PC-9 (cell line): ENCODE measurements at regions not wholly inside any gene's neighbourhood (a gene's known extent, or its start where the extent isn't known, plus 50 kb on each side); places are given as distances from the start of the nearest gene placed in this dataset.

Experiments
- BruUV-seq: library from RNA; stranded (reverse); fragments of 400-500 nt; replicated peaks from 2 replicates; lab custom pipeline; 2021; lab: Mats Ljungman, UMichigan
- CTCF ChIA-PET: fragments of 300-600 bp; sonication (Branson Sonifier 250); formaldehyde crosslinking; loops from one replicate; lab custom pipeline; 2022; ENCODE audit warnings: antibody characterized with exemption; lab: Charles Lee
- POLR2A ChIA-PET: fragments of 300-600 bp; sonication (Branson Sonifier 250); formaldehyde crosslinking; loops from one replicate; lab custom pipeline; 2022; ENCODE audit warnings: antibody characterized with exemption; ENCODE audit not compliant: unreplicated experiment; lab: Charles Lee
- DNase-seq, 2 experiments: peaks; one replicate each; pipeline versions ENCODE4 v3.0.0 to v3.0.0-alpha.2; 2015 to 2022; ENCODE audit warnings: mixed read lengths in 1 of 2
- H2AFZ ChIP-seq: fragments of 200-600 bp; sonication (generic); 2 replicates; pipeline ENCODE4 v1.8.1; 2017; ENCODE audit warnings: antibody characterized with exemption
- H3F3A ChIP-seq: fragments of 200-600 bp; sonication (generic); 2 replicates; pipeline ENCODE4 v1.8.1; 2017; ENCODE audit warnings: antibody characterized with exemption, mild to moderate bottlenecking, low read depth; ENCODE audit not compliant: insufficient read depth
- H3K27ac ChIP-seq: fragments of 200-600 bp; sonication (generic); 2 replicates; pipeline ENCODE4 v1.6.1; 2016; ENCODE audit warnings: mixed run types
- H3K27me3 ChIP-seq: fragments of 200-600 bp; sonication (generic); 2 replicates; pipeline ENCODE4 v1.6.1; 2016; ENCODE audit warnings: low read depth, mixed run types; ENCODE audit not compliant: insufficient read depth
- H3K36me3 ChIP-seq: fragments of 200-600 bp; sonication (generic); 2 replicates; pipeline ENCODE4 v1.6.1; 2016; ENCODE audit warnings: low read depth, mixed run types
- H3K4me1 ChIP-seq: fragments of 200-600 bp; sonication (generic); replicated peaks from 2 replicates; pipeline ENCODE4 v1.6.1; 2016; ENCODE audit warnings: mixed run types; ENCODE audit not compliant: insufficient read depth
- H3K4me2 ChIP-seq: fragments of 200-600 bp; sonication (generic); 2 replicates; pipeline ENCODE4 v1.6.1; 2017; ENCODE audit warnings: mixed run types
- H3K4me3 ChIP-seq: fragments of 200-600 bp; sonication (generic); 2 replicates; pipeline ENCODE4 v1.6.1; 2016; ENCODE audit warnings: mixed run types
- H3K79me2 ChIP-seq: fragments of 200-600 bp; sonication (generic); 2 replicates; pipeline ENCODE4 v1.6.1; 2017; ENCODE audit warnings: low read depth, mixed run types
- H3K9me2 ChIP-seq: fragments of 200-600 bp; sonication (generic); 2 replicates; pipeline ENCODE4 v1.8.1; 2017; ENCODE audit warnings: mild to moderate bottlenecking; ENCODE audit not compliant: insufficient read depth
- H3K9me3 ChIP-seq: fragments of 200-600 bp; sonication (generic); 2 replicates; pipeline ENCODE4 v1.8.1; 2016; ENCODE audit warnings: low read depth; ENCODE audit not compliant: insufficient read depth
- H4K20me1 ChIP-seq: fragments of 200-600 bp; sonication (generic); 2 replicates; pipeline ENCODE4 v1.8.1; 2017; ENCODE audit not compliant: insufficient read depth
- CTCF ChIP-seq: fragments of 200-600 bp; sonication (generic); conservative IDR thresholded peaks from 2 replicates; pipeline ENCODE4 v1.6.1; 2017; ENCODE audit warnings: mixed run types, antibody characterized with exemption, mild to moderate bottlenecking, moderate library complexity
- EZH2 ChIP-seq: fragments of 200-600 bp; sonication (generic); IDR thresholded peaks from 2 replicates; pipeline ENCODE4 v1.8.0; 2017; ENCODE audit warnings: antibody characterized with exemption, low read depth
- intact Hi-C: fragments of 100-400 bp; cut with micrococcal nuclease; formaldehyde crosslinking; loops from one replicate; pipeline ENCODE4 v1.10.0; 2022; ENCODE audit not compliant: unreplicated experiment

GRCh38 chr1:90371448-90371813 is 345.7 kb downstream of the BARHL2 start:
- H3K4me1 ChIP-seq: no peaks in the 10 kb centered on the region
- 0 out of 2 replicates have a peak, but pooled peaks cover 7% of the 10 kb centered on the region for H3K9me2 ChIP-seq
- BruUV-seq: no TSS peak
- ChIA-PET POLR2A (interaction anchor here (0.7 kb wide), 1 partner anchor 108 kb away, joined by 5 read pairs; no protein-coding TSS in a partner anchor), CTCF (no interaction called here)
- H3K4me2 ChIP-seq: no peak overlapping the region
- no peak for DNase-seq
- intact Hi-C loops: no loop called here
- H3K27me3 ChIP-seq: no peaks in the 10 kb centered on the region
- no peak overlapping the region for H3K27ac ChIP-seq
- TF ChIP-seq EZH2: no peak
- TF ChIP-seq CTCF: no peak
- H3K79me2 ChIP-seq: no peaks in the 10 kb centered on the region
- H3K9me3 ChIP-seq: no peaks in the 10 kb centered on the region
- H2AFZ ChIP-seq: no peak overlapping the region
- no peak overlapping the region for H3K4me3 ChIP-seq
- no peaks in the 10 kb centered on the region for H4K20me1 ChIP-seq
- H3F3A ChIP-seq: no peaks in the 10 kb centered on the region
- H3K36me3 ChIP-seq: no peaks in the 10 kb centered on the region

GRCh38 chr1:90370686-90371447 is 346.2 kb downstream of the BARHL2 start:
- Histone ChIP-seq H3K4me2 (no peak overlapping the region), H3K4me1 (no peaks in the 10 kb centered on the region), H3F3A (no peaks in the 10 kb centered on the region), H3K4me3 (no peak overlapping the region), H3K79me2 (no peaks in the 10 kb centered on the region), H3K27ac (no peak overlapping the region), H3K36me3 (no peaks in the 10 kb centered on the region), H3K9me2 (0 out of 2 replicates have a peak, but pooled peaks cover 11% of the 10 kb centered on the region), H3K9me3 (no peaks in the 10 kb centered on the region), H2AFZ (no peak overlapping the region), H4K20me1 (no peaks in the 10 kb centered on the region), H3K27me3 (no peaks in the 10 kb centered on the region)
- TF ChIP-seq EZH2: no peak
- intact Hi-C loops: no loop called here
- no TSS peak for BruUV-seq
- DNase-seq: no peak
- POLR2A ChIA-PET: no interaction called here
- CTCF ChIA-PET: no interaction called here

- H3K9me3 ChIP-seq: no peaks in the 10 kb centered on the region
- H3F3A ChIP-seq: no peaks in the 10 kb centered on the region
- no peaks in the 10 kb centered on the region for H3K27me3 ChIP-seq
- intact Hi-C loops: no loop called here
- no peak overlapping the region for H3K4me2 ChIP-seq
- H3K9me2 ChIP-seq: 0 out of 2 replicates have a peak, but pooled peaks cover 9% of the 10 kb centered on the region
- no peaks in the 10 kb centered on the region for H3K79me2 ChIP-seq
- no peak overlapping the region for H3K27ac ChIP-seq
- no TSS peak for BruUV-seq
- no peak for TF ChIP-seq EZH2
- TF ChIP-seq CTCF: no peak
- CTCF ChIA-PET: no interaction called here
- DNase-seq: no peak
- no peaks in the 10 kb centered on the region for H4K20me1 ChIP-seq
- H3K4me1 ChIP-seq: no peaks in the 10 kb centered on the region
- no peaks in the 10 kb centered on the region for H3K36me3 ChIP-seq
- POLR2A ChIA-PET: no interaction called here
- no peak overlapping the region for H3K4me3 ChIP-seq
- H2AFZ ChIP-seq: no peak overlapping the region
These were observed 354.9 kb downstream of the BARHL2 start for GRCh38 chr1:90362163-90362562.
